BE2C (cell line): ENCODE measurements at regions not wholly inside any gene's neighbourhood (a gene's known extent, or its start where the extent isn't known, plus 50 kb on each side); places are given as distances from the start of the nearest gene placed in this dataset.

ENCODE experiments used
- DNase-seq: peaks from one replicate; pipeline ENCODE4 v3.0.0-alpha.2; 2020
- H3K27me3 ChIP-seq: fragments of 250-450 bp; sonication (Bioruptor Pico); 2 replicates; pipeline ENCODE4 v1.5.1; 2020; ENCODE audit warnings: mild to moderate bottlenecking
- H3K36me3 ChIP-seq: fragments of 250-450 bp; sonication (Bioruptor Pico); 2 replicates; pipeline ENCODE4 v1.5.1; 2020; ENCODE audit warnings: mild to moderate bottlenecking
- H3K4me1 ChIP-seq: fragments of 250-450 bp; sonication (Bioruptor Pico); 2 replicates; pipeline ENCODE4 v1.5.1; 2020
- H3K4me3 ChIP-seq: 2 replicates; pipeline ENCODE4 v1.5.1; 2011; ENCODE audit warnings: low read depth, low read length
- H3K9me3 ChIP-seq: fragments of 250-450 bp; sonication (Bioruptor Pico); 2 replicates; pipeline ENCODE4 v1.5.1; 2020
- CTCF ChIP-seq: IDR thresholded peaks from 2 replicates; pipeline ENCODE4 v1.5.1; 2012; ENCODE audit warnings: mild to moderate bottlenecking, low read depth, low read length

- H3K27me3 ChIP-seq = peaks cover 73% of the 10 kb centered on the region
- no peak for DNase-seq
- no peak for TF ChIP-seq CTCF
- no peak overlapping the region for H3K4me3 ChIP-seq
- H3K36me3 ChIP-seq = no peaks in the 10 kb centered on the region
- no peaks in the 10 kb centered on the region for H3K9me3 ChIP-seq
- H3K4me1 ChIP-seq = no peaks in the 10 kb centered on the region
These were observed 146.9 kb downstream of the TEX29 start for GRCh38 chr13:111467111-111467890.

GRCh38 chr13:111468037-111468959 lies 147.9 kb downstream of the TEX29 start:
- DNase-seq = no peak
- Histone ChIP-seq H3K36me3 (no peaks in the 10 kb centered on the region), H3K9me3 (no peaks in the 10 kb centered on the region), H3K27me3 (peaks cover 73% of the 10 kb centered on the region), H3K4me1 (no peaks in the 10 kb centered on the region), H3K4me3 (no peak overlapping the region)
- TF ChIP-seq CTCF = no peak

- no peak for DNase-seq
- Histone ChIP-seq H3K27me3 (peaks cover 66% of the 10 kb centered on the region), H3K4me1 (no peaks in the 10 kb centered on the region), H3K9me3 (no peaks in the 10 kb centered on the region), H3K4me3 (no peak overlapping the region), H3K36me3 (no peaks in the 10 kb centered on the region)
- TF ChIP-seq CTCF = no peak
These were observed 149.0 kb downstream of the TEX29 start for GRCh38 chr13:111469450-111469849.

GRCh38 chr13:111469916-111470506 lies 149.6 kb downstream of the TEX29 start:
- no peak overlapping the region for H3K4me3 ChIP-seq
- H3K4me1 ChIP-seq = no peaks in the 10 kb centered on the region
- H3K27me3 ChIP-seq = peaks cover 64% of the 10 kb centered on the region
- no peaks in the 10 kb centered on the region for H3K9me3 ChIP-seq
- no peak for TF ChIP-seq CTCF
- H3K36me3 ChIP-seq = no peaks in the 10 kb centered on the region
- DNase-seq = no peak

GRCh38 chr13:111470933-111471332 lies 150.5 kb downstream of the TEX29 start:
- Histone ChIP-seq H3K27me3 (peaks cover 58% of the 10 kb centered on the region), H3K4me1 (no peaks in the 10 kb centered on the region)
- TF ChIP-seq CTCF = no peak

More at GRCh38 chr13:111470933-111471332, 150.5 kb downstream of the TEX29 start:
- Histone ChIP-seq H3K36me3 (no peaks in the 10 kb centered on the region), H3K9me3 (no peaks in the 10 kb centered on the region), H3K4me3 (no peak overlapping the region)
- no peak for DNase-seq
